NT2/D1 (cell line): ENCODE measurements at regions not wholly inside any gene's neighbourhood (a gene's known extent, or its start where the extent isn't known, plus 50 kb on each side); places are given as distances from the start of the nearest gene placed in this dataset.

Experiments used
- SUZ12 ChIP-seq: IDR thresholded peaks from 2 replicates; pipeline ENCODE4 v1.6.1; 2011; ENCODE audit not compliant: insufficient read length, insufficient read depth; ENCODE audit errors: extremely low read depth
- YY1 ChIP-seq: IDR thresholded peaks from 2 replicates; pipeline ENCODE4 v1.6.1; 2011; ENCODE audit not compliant: insufficient read length, insufficient read depth
- ZNF274 ChIP-seq: IDR thresholded peaks from 2 replicates; pipeline ENCODE4 v1.6.1; 2011; ENCODE audit warnings: mild to moderate bottlenecking, low read depth, low read length

- TF ChIP-seq ZNF274 (no peak), SUZ12 (no peak), YY1 (no peak)
These were observed 68.7 kb upstream of the TAS2R1 start for GRCh38 chr5:9698841-9699240.
